H7 (cell line): ENCODE measurements at regions not wholly inside any gene's neighbourhood (a gene's known extent, or its start where the extent isn't known, plus 50 kb on each side); places are given as distances from the start of the nearest gene placed in this dataset.

ENCODE experiments used
- DNase-seq: peaks from one replicate; pipeline ENCODE4 v3.0.0; 2012
- H3K27me3 ChIP-seq: 2 replicates; pipeline ENCODE4 v1.6.0; 2011; ENCODE audit warnings: mild to moderate bottlenecking, low read length; ENCODE audit not compliant: control insufficient read depth, insufficient read depth
- H3K36me3 ChIP-seq: replicated peaks from 2 replicates; pipeline ENCODE4 v1.5.1; 2011; ENCODE audit warnings: low read length; ENCODE audit not compliant: control insufficient read depth, insufficient read depth
- H3K4me3 ChIP-seq: 2 replicates; pipeline ENCODE4 v1.5.1; 2011; ENCODE audit warnings: low read depth, mild to moderate bottlenecking, control low read depth, low read length, moderate library complexity; ENCODE audit not compliant: insufficient read depth

DNA sequence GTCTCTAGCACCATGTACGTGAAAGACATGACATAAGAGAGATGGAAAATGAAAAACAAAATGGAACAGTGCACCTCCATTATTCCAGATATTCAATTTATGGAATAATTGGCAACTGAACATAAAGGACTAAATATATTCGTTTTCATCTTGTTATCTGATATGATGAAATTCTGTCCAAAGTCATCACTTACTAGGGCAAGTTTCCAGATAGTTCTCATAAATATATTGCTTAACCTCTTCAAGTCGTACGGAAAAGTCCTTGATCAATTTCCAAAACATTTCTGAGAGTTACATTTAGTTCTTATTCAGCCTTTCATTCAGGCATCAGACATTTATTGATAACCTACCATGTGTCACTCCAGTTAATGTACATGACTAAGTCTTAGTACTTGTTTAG, 185.2 kb downstream of the HGF start:
- DNase-seq, result no peak
- Histone ChIP-seq H3K36me3 (no peaks in the 10 kb centered on the region), H3K27me3 (no peaks in the 10 kb centered on the region), H3K4me3 (no peak overlapping the region)

DNA sequence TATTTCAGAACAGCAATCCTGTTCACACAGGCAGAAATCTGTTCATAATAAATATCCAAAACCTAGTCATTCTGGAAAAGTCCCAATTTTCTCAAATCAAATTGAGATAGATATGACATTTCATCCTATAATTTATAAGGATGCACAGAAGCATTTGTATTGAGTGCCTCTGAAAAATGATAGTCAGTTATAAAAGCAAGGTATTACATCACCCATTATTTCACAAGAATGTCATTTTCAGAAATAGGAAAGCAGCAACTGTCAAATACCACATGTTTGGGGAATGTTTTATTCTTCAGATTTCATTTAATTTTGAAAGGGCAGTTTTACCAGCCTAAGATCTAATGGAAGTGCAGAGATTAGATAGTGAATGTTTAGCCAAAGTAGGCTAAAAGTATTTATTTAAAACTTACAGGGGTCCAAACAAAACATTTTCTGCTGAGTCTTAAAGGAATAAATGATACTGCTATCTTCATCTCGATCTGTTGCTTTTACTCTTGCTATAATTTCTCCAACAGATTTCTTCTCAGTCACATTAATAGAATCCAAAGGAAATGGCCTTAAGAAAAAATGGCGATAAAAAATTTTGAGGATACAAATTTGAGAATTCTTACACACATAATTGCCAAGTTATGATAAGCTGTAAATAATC, 185.8 kb downstream of the HGF start:
- no peaks in the 10 kb centered on the region for H3K27me3 ChIP-seq
- DNase-seq, result no peak
- H3K36me3 ChIP-seq, result no peaks in the 10 kb centered on the region
- H3K4me3 ChIP-seq, result no peak overlapping the region

DNA sequence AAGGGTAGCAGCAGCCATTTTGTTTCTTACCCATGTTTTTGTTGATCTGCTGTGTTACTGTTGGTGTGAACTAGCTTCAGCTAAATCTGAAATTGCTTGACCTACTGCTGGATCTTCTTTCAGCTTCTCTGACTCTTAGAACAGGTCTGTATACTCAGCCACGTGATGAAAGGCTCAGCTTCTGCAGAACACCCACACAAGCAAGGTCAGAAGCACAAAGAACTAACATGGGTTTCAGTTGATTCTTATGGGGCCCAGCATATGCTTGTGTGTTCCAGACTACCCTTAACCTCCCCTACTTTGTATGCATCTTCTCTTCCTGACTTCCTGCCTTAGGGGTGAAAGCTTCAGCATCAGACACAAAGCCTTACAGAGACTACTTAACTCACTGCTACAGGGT, 186.8 kb downstream of the HGF start:
- no peak for DNase-seq
- no peaks in the 10 kb centered on the region for H3K27me3 ChIP-seq
- no peaks in the 10 kb centered on the region for H3K36me3 ChIP-seq
- no peak overlapping the region for H3K4me3 ChIP-seq

DNA sequence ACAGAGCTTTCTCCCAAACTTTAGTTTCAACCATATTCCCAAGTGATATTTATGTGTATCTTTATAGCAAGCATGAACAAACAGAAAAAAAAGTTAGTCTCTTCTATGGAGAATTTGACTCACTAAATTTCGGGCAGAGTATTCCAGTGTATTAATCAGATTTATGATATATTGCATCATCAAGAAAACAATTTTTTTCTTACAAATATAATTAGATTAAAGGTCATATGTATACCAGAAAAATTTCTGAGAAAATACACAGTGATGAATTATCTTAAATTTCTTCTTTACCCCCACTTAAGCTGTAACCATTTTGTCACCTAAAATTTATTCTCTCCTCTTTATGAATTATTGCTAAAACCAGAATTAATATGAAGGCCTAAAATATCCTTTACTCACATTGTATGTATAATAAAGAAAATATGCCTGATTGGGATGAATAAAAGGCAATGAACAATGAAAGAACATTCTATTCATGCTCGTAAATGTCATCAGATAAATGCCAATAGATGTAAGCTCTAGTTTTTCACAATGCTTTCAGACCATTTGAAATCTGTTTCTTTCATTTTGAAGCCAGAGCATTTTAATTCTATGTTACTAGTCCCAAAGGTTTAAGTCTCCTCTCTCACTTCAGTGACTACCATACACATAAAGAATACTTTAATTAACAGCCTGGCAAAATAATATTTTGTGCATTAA, 192.1 kb downstream of the HGF start:
- Histone ChIP-seq H3K36me3 (no peaks in the 10 kb centered on the region), H3K27me3 (no peaks in the 10 kb centered on the region), H3K4me3 (no peak overlapping the region)
- no peak for DNase-seq

DNA sequence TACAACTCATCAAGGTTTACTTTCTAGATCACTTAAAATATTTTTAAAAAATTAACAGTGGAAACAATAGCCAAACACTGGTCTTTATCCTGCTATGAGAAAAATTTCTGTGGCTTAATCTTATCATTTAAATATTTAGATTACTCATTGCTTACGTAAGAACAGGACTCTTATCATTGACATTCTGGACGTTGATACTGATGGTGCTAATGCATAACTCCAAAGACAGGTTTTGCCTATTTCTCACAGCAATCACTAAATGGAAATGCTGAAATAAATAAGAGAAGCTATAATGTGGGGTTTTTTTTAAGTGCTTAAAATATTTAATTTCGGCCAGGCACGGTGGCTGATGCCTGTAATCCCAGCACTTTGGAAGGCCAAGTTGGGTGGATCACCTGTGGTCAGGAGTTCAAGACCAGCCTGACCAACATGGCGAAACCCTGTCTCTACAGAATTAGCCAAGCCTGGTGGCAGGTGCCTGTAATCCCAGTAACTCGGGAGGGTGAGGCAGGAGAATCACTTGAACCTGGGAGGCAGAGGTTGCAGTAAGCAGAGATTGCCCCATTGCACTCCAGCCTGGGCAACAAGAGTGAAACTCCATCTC, 195.0 kb downstream of the HGF start:
- no peak for DNase-seq
- Histone ChIP-seq H3K36me3 (no peaks in the 10 kb centered on the region), H3K4me3 (no peak overlapping the region), H3K27me3 (no peaks in the 10 kb centered on the region)

DNA sequence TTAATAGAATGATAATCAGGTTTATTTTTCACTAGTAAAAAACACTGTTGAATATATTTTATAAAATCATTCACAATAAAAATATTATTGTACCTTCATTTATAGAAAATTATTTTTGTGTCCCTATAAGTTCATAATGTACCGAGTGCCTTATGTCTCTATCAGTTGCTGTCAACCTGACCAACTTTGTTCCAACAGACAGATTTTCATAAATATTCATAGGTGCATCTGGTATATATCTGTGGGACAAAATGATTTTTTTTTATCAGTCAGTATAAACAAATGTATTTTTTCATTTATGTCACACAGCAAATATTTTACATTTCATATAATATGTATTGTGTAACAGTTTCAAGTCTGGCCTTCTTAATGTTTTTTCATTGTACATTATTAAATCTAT, 195.9 kb downstream of the HGF start:
- Histone ChIP-seq H3K4me3 (no peak overlapping the region), H3K27me3 (no peaks in the 10 kb centered on the region), H3K36me3 (no peaks in the 10 kb centered on the region)
- DNase-seq, result no peak

DNA sequence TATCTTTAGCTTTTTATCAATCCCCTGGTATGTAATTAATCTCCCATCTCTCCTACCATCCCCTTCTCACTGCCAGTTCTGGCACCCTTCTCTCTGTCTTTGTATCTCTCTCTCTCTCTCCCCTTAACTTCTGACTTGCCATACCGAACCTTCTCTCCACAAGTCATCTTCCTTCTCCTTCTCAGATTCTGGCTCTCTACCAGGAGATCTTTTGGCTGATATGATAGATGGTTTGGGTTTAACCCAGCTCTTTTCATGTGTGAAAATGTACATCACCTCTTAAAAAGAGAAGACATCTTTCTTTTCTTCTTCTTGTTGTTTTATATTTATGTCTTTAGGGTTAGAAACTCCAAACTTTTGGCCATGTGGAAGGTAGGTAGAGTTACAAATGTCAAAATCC, 196.7 kb downstream of the HGF start:
- DNase-seq, result no peak
- H3K27me3 ChIP-seq, result no peaks in the 10 kb centered on the region
- no peak overlapping the region for H3K4me3 ChIP-seq
- no peaks in the 10 kb centered on the region for H3K36me3 ChIP-seq

DNA sequence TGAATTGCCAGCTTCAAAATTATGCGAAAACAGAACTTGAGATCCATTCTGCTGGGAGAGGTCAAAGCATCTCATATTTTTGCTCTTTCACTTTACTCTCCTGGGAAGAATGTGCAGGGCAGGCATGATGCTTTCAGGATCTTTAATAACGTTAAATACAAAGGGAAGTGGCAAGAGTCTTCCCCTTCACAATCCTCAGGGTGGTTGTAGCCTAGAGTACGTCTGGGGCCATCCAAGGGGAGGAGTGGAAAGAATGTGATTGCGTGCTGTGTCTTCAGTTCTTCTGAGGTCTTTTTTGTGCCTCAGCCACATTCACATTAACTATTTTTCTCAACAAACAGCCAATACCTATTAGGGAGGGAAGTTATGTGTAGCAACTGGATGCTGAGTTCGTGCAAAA, 207.3 kb downstream of the HGF start:
- H3K36me3 ChIP-seq, result no peaks in the 10 kb centered on the region
- H3K27me3 ChIP-seq, result no peaks in the 10 kb centered on the region
- no peak for DNase-seq
- H3K4me3 ChIP-seq, result no peak overlapping the region

DNA sequence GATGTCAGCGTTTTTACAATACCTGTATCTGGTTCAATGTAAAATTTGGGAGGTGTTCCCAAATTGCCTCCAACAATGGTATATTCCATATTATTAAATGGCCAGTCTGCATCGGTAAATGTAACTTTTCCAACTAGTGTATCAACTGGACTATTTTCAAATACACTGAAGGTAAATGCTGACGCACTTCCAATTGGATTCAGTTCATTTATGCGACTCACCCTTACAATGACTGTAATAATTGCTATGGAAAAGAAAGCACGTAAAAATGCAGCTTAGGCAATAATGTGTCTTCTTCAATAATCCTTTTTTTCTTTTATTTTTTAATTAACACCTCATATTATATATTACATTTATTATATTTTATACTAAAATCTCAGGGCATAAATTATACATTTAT, 209.1 kb downstream of the HGF start:
- Histone ChIP-seq H3K36me3 (no peaks in the 10 kb centered on the region), H3K27me3 (no peaks in the 10 kb centered on the region), H3K4me3 (no peak overlapping the region)
- DNase-seq, result no peak

DNA sequence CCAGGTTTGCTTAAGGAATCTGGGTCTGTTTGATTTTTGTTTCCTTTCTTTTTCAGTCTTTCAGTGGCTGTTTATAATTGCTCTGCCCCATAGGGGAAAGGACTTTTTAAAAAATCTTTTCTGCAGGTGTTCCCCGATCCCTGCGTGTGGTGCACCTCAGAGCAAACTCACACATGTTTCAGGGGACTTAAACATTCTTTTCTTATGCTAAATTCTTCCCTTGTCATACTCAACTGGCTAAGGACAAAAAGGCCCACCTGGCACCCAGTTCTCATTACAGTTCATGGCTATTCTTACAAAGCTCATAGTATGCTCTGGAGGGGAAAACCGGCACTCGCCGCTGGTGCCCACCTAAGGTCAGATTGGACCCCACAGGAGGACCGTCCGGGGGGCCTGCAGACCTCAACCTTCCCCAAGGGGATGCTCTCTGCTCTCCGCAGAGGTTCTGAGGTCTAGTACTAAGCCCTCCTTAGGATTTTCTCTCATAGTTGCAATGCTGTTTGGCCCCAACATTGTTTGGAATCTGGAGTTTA, 220.3 kb downstream of the HGF start:
- Histone ChIP-seq H3K4me3 (no peak overlapping the region), H3K27me3 (no peaks in the 10 kb centered on the region), H3K36me3 (no peaks in the 10 kb centered on the region)
- DNase-seq, result no peak

DNA sequence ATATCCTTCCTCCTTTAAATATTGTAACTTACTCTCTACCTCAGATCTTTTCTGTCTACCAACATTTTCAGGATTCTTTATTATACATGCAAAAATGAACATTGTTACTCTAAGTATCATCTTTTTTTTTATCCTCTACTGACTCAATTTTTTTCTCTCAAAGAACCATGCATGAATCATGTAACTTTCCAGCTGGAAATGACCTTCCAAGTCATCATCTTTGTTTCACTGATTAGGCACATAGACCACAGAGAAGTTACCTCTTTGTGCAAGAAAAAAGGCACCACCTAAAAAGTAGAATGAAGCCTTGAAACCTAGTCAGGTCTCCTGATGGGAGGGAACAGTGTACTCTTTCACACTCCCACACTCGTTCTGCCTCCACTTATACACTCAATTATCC, 234.9 kb downstream of the HGF start:
- H3K4me3 ChIP-seq, result no peak overlapping the region
- H3K27me3 ChIP-seq, result no peaks in the 10 kb centered on the region
- no peaks in the 10 kb centered on the region for H3K36me3 ChIP-seq
- no peak for DNase-seq

DNA sequence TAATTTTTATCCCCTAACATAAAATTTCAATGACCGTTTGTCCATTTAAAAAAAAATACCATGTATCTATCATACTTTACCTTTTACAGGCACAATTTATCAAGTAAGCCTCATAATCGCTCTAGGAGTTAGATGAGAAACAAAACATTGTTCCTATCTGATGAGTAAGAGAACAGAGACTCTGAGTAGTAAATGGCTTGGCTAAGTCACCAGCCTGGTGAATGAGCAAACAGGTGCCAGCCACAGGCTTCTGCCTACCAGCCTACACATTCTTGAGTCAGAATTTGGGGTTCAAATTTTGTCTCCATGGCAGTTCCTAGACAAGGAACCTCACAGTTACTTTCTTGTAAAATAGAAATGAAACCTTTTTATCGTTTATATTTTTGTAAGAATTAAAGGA, 235.4 kb downstream of the HGF start:
- Histone ChIP-seq H3K36me3 (no peaks in the 10 kb centered on the region), H3K4me3 (no peak overlapping the region), H3K27me3 (no peaks in the 10 kb centered on the region)
- DNase-seq, result no peak

DNA sequence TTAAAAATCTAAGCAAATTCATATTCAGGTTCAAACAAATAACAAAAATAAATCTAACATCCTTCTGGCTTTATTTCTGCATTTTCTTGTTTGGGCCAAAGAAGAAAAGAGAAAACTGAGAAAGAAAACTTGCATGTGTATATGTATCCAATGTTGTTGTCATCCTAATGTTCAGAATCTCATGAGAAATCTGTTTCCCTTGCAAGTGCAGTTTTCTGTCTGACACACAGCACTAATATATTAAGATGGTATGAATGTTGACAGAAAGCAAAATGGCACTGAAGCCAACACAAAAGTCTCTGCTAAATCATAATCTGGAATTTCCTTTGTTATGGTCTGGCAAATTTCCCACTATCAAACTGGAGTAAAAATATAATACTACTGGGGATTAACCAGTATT, 235.9 kb downstream of the HGF start:
- H3K4me3 ChIP-seq, result no peak overlapping the region
- DNase-seq, result no peak
- no peaks in the 10 kb centered on the region for H3K36me3 ChIP-seq
- H3K27me3 ChIP-seq, result no peaks in the 10 kb centered on the region

DNA sequence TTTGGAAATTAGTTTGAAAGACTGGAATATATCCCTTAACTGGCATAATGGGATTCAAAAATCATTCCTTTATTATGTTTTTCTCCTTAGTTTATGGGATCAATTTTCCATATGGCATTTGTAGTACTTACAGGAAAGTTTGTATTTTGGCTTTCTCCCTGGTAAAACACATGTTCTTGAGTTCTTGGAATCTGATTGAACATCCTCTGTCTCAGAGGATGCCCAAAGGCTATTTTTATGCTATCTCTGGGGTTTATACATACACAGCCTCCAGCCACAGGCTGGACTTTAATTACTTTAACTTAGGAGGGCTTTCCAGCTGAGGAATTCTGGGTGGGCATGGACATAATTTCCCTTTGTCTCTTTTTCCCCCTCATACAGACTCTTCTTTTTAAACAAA, 236.4 kb downstream of the HGF start:
- no peaks in the 10 kb centered on the region for H3K36me3 ChIP-seq
- no peak overlapping the region for H3K4me3 ChIP-seq
- H3K27me3 ChIP-seq, result no peaks in the 10 kb centered on the region
- no peak for DNase-seq

DNA sequence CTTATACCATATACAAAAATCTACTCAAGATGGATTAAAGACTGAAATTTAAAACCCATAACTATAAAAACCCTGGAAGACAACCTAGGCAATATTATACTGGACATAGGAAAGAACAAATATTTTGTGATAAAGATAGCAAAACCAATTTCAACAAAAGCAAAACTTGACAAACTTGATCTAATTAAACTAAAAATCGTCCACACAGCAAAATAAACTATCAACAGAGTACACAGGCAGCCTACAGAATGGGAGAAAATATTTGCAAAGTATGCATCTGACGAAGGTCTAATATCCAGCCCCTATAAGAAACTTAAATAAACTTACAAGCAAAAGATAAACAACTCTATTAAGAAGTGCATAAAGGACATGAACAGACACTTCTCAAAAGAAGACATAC, 240.1 kb downstream of the HGF start:
- DNase-seq, result no peak
- Histone ChIP-seq H3K27me3 (no peaks in the 10 kb centered on the region), H3K36me3 (no peaks in the 10 kb centered on the region), H3K4me3 (no peak overlapping the region)
